Neuronal stem cell (in vitro differentiated cells): ENCODE measurements at regions not wholly inside any gene's neighbourhood (a gene's known extent, or its start where the extent isn't known, plus 50 kb on each side); places are given as distances from the start of the nearest gene placed in this dataset.

ENCODE experiments used
- DNase-seq: peaks from one replicate; pipeline ENCODE4 v3.0.0-alpha.2; 2013; ENCODE audit warnings: low spot score
- H2AFZ ChIP-seq: one replicate; pipeline ENCODE4 v1.6.1; 2013; ENCODE audit warnings: mild to moderate bottlenecking, low read length, inconsistent platforms
- H2AK5ac ChIP-seq: 2 replicates; pipeline ENCODE4 v1.6.1; 2013; ENCODE audit warnings: low read depth, mild to moderate bottlenecking, inconsistent platforms, low read length, moderate library complexity, mixed read lengths
- H2BK120ac ChIP-seq: 2 replicates; pipeline ENCODE4 v1.6.1; 2013; ENCODE audit warnings: low read depth, mild to moderate bottlenecking, inconsistent platforms, low read length, moderate library complexity, mixed read lengths
- H2BK12ac ChIP-seq: one replicate; pipeline ENCODE4 v1.6.1; 2013; ENCODE audit warnings: low read length, inconsistent platforms
- H2BK15ac ChIP-seq: 2 replicates; pipeline ENCODE4 v1.6.1; 2013; ENCODE audit warnings: mild to moderate bottlenecking, low read length, inconsistent platforms, mixed read lengths
- H2BK5ac ChIP-seq: one replicate; pipeline ENCODE4 v1.6.1; 2013; ENCODE audit warnings: inconsistent platforms, mild to moderate bottlenecking, low read length, moderate library complexity
- H3K14ac ChIP-seq: one replicate; pipeline ENCODE4 v1.6.1; 2013; ENCODE audit warnings: low read length, inconsistent platforms
- H3K18ac ChIP-seq: 2 replicates; pipeline ENCODE4 v1.6.1; 2013; ENCODE audit warnings: low read length, inconsistent platforms
- H3K23ac ChIP-seq: 2 replicates; pipeline ENCODE4 v1.6.1; 2013; ENCODE audit warnings: low read depth, mild to moderate bottlenecking, mixed read lengths, low read length, inconsistent platforms; ENCODE audit not compliant: poor library complexity
- H3K27ac ChIP-seq: replicated peaks from 3 replicates; pipeline ENCODE4 v1.5.1; 2013; ENCODE audit warnings: low read length, inconsistent platforms
- H3K27me3 ChIP-seq, 3 experiments: 2 replicates each; pipeline ENCODE4 v1.6.1; 2013; ENCODE audit warnings: low read length in 3 of 3, mild to moderate bottlenecking in 2 of 3, inconsistent platforms in 1 of 3, low read depth in 1 of 3, mixed read lengths in 1 of 3, moderate library complexity in 1 of 3; ENCODE audit not compliant: control insufficient read depth in 3 of 3, insufficient read depth in 3 of 3
- H3K36me3 ChIP-seq, 2 donors: replicated peaks in 1 of 2; 2 replicates each; pipeline ENCODE4 v1.6.1; 2013; ENCODE audit warnings: low read length in 2 of 2; ENCODE audit not compliant: control insufficient read depth in 2 of 2, insufficient read depth in 2 of 2
- H3K4ac ChIP-seq: 2 replicates; pipeline ENCODE4 v1.6.1; 2013; ENCODE audit warnings: inconsistent platforms, mild to moderate bottlenecking, low read length, moderate library complexity
- H3K4me1 ChIP-seq, 2 donors: 1 replicate in 1 of 2; 2 replicates in 1 of 2; pipeline ENCODE4 v1.6.1; 2013; ENCODE audit warnings: low read length in 2 of 2, low read depth in 1 of 2; ENCODE audit not compliant: control insufficient read depth in 2 of 2, insufficient read depth in 1 of 2
- H3K4me2 ChIP-seq: one replicate; pipeline ENCODE4 v1.6.1; 2013; ENCODE audit warnings: mild to moderate bottlenecking, low read length, inconsistent platforms; ENCODE audit not compliant: insufficient read depth, poor library complexity, severe bottlenecking
- H3K4me3 ChIP-seq, 2 donors: 2 replicates each; pipeline ENCODE4 v1.5.1; 2013; ENCODE audit warnings: low read length in 2 of 2, mild to moderate bottlenecking in 2 of 2, inconsistent platforms in 1 of 2, moderate library complexity in 1 of 2
- H3K79me1 ChIP-seq: one replicate; pipeline ENCODE4 v1.6.1; 2013; ENCODE audit warnings: low read depth, mild to moderate bottlenecking, inconsistent platforms, low read length, moderate library complexity
- H3K9ac ChIP-seq: one replicate; pipeline ENCODE4 v1.6.1; 2013; ENCODE audit warnings: mild to moderate bottlenecking, low read depth, low read length, inconsistent platforms; ENCODE audit not compliant: poor library complexity
- H3K9me3 ChIP-seq, 2 donors: replicated peaks in 1 of 2; 2 replicates each; pipeline versions ENCODE3 to v1.6.1; 2013; ENCODE audit warnings: low read length in 2 of 2, mild to moderate bottlenecking in 2 of 2, inconsistent platforms in 1 of 2, low read depth in 1 of 2, mixed read lengths in 1 of 2, moderate library complexity in 1 of 2; ENCODE audit not compliant: control insufficient read depth in 2 of 2, insufficient read depth in 1 of 2
- H4K8ac ChIP-seq: one replicate; pipeline ENCODE4 v1.6.1; 2013; ENCODE audit warnings: low read depth, mild to moderate bottlenecking, inconsistent platforms, low read length, moderate library complexity
- H4K91ac ChIP-seq: one replicate; pipeline ENCODE4 v1.6.1; 2013; ENCODE audit warnings: low read length, low read depth, mild to moderate bottlenecking, inconsistent platforms; ENCODE audit not compliant: poor library complexity
- WGBS, 2 donors: extraction: QIAGEN DNeasy Blood & Tissue Kit; methylation state at CpG; one replicate each; pipeline ENCODE4 v1.1.7; 2013; ENCODE audit warnings: missing lambda C conversion rate in 2 of 2, mixed read lengths in 1 of 2; ENCODE audit not compliant: insufficient read length in 2 of 2, insufficient replicate concordance in 1 of 2; ENCODE audit errors: extremely low coverage in 2 of 2; 5-methylcytosine and 5-hydroxymethylcytosine counted together

DNA sequence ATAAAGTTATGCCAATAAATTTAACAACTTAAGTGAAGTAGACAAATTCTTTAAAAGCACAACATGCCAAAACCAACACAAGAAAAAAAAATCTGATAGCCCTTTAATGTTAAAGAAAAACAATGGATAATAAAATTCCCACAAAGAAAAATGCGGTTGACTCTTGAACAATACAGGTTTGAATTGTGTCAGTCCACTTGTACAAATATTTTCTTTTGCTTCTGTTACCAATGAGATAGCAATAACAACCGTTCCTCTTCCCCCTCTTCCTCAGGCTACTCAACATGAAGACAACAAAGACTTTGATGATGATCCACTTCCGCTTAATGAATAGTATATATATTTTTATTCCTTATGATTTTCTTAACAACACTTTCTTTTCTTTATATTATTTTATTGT lies 283.9 kb upstream of the MAN1A1 start:
- Histone ChIP-seq H2BK120ac (no peak overlapping the region), H3K4me3 (no peak overlapping the region), H2AFZ (no peak overlapping the region), H3K79me1 (no peaks in the 10 kb centered on the region), H3K36me3 (no peaks in the 10 kb centered on the region), H3K23ac (no peak overlapping the region), H3K4ac (no peak overlapping the region), H3K4me1 (no peaks in the 10 kb centered on the region), H4K91ac (no peak overlapping the region), H3K18ac (no peak overlapping the region), H3K27ac (no peak overlapping the region), H3K4me2 (no peak overlapping the region), H2BK12ac (no peak overlapping the region), H4K8ac (no peak overlapping the region), H3K14ac (no peak overlapping the region), H2AK5ac (no peak overlapping the region), H2BK5ac (no peak overlapping the region), H3K9ac (no peak overlapping the region), H3K27me3 (no peaks in the 10 kb centered on the region), H3K9me3 (peaks cover 0 to 2% of the 10 kb centered on the region in 2 donors), H2BK15ac (no peak overlapping the region)
- no peak for DNase-seq
- WGBS, 2 donors, result no CpG with 5 or more reads among the region's 3 CpGs

DNA sequence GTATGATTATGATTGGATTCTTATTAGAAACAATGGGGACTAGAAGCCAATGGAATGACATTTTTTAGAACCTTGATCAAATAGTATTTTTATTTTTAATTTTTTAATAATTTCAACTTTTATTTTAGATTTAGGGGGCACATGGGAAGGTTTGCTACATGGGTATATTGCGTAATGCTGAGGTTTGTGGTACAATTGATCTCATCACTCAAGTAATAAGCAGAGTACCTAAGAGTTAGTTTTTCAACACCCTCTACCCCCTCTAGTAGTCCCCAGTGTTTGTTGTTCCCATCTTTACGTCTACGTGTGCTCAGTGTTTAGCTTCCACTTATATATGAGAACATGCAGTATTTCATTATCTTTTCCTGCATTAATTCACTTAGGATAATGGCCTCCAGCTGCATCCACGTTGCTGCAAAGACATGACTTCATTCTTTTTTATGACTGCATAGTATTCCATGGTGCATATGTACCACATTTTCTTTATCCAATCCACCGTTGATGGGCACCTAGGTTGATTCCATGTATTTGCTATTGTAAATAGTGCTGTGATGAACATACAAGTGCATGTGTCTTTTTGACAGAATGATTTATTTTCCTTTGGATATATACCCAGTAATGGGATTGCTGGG lies 281.1 kb upstream of the MAN1A1 start:
- Histone ChIP-seq H3K4me1 (peaks cover 0 to 3% of the 10 kb centered on the region in 2 donors), H2BK120ac (no peak overlapping the region), H3K4me2 (no peak overlapping the region), H3K27ac (no peak overlapping the region), H4K91ac (no peak overlapping the region), H3K79me1 (no peaks in the 10 kb centered on the region), H2BK5ac (no peak overlapping the region), H3K27me3 (no peaks in the 10 kb centered on the region), H3K9ac (no peak overlapping the region), H3K36me3 (no peaks in the 10 kb centered on the region), H3K18ac (no peak overlapping the region), H3K14ac (no peak overlapping the region), H3K4me3 (no peak overlapping the region), H3K23ac (no peak overlapping the region), H3K4ac (no peak overlapping the region), H2BK15ac (no peak overlapping the region), H2AK5ac (no peak overlapping the region), H3K9me3 (no peaks in the 10 kb centered on the region), H4K8ac (no peak overlapping the region), H2BK12ac (no peak overlapping the region), H2AFZ (no peak overlapping the region)
- WGBS, 2 donors, result no CpG with 5 or more reads among the region's 5 CpGs
- no peak for DNase-seq

GRCh38 chr6:119628691-119629594 lies 279.4 kb upstream of the MAN1A1 start:
- H3K27me3 ChIP-seq, result no peaks in the 10 kb centered on the region

More at GRCh38 chr6:119628691-119629594, 279.4 kb upstream of the MAN1A1 start:
- WGBS, 2 donors, result no CpG with 5 or more reads among the region's 7 CpGs
- no peak overlapping the region for H3K4me2 ChIP-seq
- H3K4ac ChIP-seq, result no peak overlapping the region
- H3K4me1 ChIP-seq, result peaks cover 0 to 3% of the 10 kb centered on the region in 2 donors
- H4K8ac ChIP-seq, result no peak overlapping the region
- H3K4me3 ChIP-seq, result no peak overlapping the region
- H2BK120ac ChIP-seq, result no peak overlapping the region
- H2BK15ac ChIP-seq, result no peak overlapping the region
- no peak overlapping the region for H4K91ac ChIP-seq
- no peak overlapping the region for H3K23ac ChIP-seq
- H3K79me1 ChIP-seq, result no peaks in the 10 kb centered on the region
- no peak overlapping the region for H2AFZ ChIP-seq
- H3K9me3 ChIP-seq, result no peaks in the 10 kb centered on the region
- H2BK12ac ChIP-seq, result no peak overlapping the region
- no peak overlapping the region for H3K14ac ChIP-seq
- H3K18ac ChIP-seq, result no peak overlapping the region
- no peaks in the 10 kb centered on the region for H3K36me3 ChIP-seq
- H2BK5ac ChIP-seq, result no peak overlapping the region
- H2AK5ac ChIP-seq, result no peak overlapping the region
- no peak for DNase-seq
- no peak overlapping the region for H3K9ac ChIP-seq
- no peak overlapping the region for H3K27ac ChIP-seq
